Stimulated activated CD4-positive, alpha-beta T cell treated with anti-CD3 and anti-CD28 coated beads, TNF-alpha, amount 100 ng/mL, for 4 hours (primary cell): ENCODE measurements at regions not wholly inside any gene's neighbourhood (a gene's known extent, or its start where the extent isn't known, plus 50 kb on each side); places are given as distances from the start of the nearest gene placed in this dataset.
"Not testable (repeated sequence)": the region's sequence is repeated elsewhere in the genome, so short reads cannot be mapped to it uniquely, and the experiment has no call there.

ENCODE experiments used
- DNase-seq, 3 experiments: peaks; one replicate each; pipeline ENCODE4 v3.0.0-alpha.2; 2020; ENCODE audit warnings: low read depth in 3 of 3

- DNase-seq: no peak
Observed at GRCh38 chr11:82056450-82056849, 677.2 kb downstream of the FAM181B start.

- DNase-seq: no peak
Observed at GRCh38 chr11:82049199-82049598, 684.5 kb downstream of the FAM181B start.

DNA sequence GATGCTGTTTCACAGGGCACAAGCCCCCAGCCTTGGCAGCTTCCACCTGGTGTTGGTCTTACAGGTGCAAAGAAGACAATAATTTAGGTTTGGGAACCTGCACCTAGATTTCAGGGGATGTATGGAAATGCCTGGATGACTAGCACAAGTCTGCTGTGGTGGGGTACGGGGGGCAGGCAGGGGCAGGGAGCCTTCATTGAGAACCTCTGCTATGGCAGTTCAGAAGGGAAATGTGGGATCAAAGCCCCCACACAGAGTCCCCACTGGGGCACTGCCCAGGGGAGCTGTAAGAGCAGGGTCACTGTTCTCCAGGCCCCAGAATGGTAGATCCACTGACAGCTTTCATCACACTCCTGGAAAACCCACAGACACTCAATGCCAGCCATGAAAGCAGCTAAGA lies 686.5 kb downstream of the FAM181B start:
- no peak for DNase-seq

DNA sequence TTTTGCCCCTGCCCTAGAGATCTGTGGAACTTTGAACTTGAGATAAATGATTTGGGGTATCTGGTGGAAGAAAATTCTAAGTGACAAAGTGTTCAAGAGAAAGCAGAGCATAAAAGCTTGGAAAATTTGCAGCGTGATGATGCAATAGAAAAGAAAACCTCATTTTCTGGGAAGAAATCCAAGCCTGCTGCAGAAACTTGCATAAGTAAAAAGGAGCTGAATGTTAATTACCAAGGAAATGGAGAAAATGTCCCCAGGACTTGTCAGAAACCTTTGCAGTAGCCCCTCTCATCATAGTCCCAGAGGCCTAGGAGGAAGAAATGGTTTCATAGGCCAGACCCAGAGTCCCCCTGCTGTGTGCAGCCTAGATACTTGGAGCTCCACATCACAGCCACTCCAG lies 686.9 kb downstream of the FAM181B start:
- no peak for DNase-seq

DNA sequence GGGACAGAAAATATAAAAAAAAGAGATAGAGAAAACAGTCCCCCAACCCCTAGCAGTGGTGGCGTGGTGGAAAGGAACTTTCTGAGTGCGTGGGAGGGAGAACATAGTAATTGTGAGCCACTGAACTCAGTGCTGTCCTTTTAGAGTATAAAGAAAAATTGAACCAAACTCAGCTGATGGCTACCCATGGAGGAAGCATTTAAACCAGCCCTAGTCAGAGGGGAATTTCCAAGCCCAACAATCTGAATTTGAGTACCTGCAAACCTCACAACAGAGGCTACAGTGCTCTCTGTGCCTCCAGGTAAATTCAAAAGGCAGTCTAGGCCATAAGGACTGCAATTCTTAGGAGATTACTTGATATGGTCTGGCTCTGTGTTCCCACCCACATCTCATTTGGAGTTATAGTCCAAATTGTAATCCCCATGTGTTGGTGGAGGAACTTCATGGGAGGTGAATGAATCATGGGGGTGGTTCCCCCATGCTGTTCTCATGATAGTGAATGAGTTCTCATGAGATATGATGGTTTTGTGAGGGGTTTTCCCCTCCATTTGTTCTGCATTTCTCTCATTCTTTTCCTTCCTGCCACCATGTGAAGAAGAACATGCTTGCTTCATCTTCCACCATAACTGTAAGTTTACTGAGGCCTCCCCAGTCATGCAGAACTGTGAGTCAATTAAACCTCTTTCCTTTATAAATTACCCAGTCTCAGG lies 687.8 kb downstream of the FAM181B start:
- no peak for DNase-seq

GRCh38 chr11:82043316-82043715 lies 690.3 kb downstream of the FAM181B start:
- DNase-seq: no peak

GRCh38 chr11:82041764-82042163 lies 691.9 kb downstream of the FAM181B start:
- DNase-seq: no peak

DNA sequence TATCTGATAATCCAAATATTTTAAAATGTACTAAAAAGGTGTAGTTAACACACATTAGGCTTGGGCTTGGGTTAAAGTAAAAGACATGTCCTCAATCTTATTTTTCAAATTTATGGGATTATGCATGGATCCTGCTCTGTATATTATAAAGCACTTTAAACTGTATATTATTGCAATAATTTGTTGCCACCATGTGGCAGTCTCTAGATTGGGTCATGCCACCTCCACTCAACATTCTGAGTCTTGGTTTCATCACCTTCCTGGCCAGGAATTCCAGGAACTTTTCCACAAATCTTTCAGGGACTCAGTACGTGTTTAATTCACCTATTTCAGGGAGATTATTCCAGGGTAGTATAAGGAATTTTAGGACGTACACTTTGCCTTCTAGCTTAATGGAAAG lies 695.5 kb downstream of the FAM181B start:
- DNase-seq: no peak

GRCh38 chr11:82034527-82034926 lies 699.1 kb downstream of the FAM181B start:
- DNase-seq: no peak

DNA sequence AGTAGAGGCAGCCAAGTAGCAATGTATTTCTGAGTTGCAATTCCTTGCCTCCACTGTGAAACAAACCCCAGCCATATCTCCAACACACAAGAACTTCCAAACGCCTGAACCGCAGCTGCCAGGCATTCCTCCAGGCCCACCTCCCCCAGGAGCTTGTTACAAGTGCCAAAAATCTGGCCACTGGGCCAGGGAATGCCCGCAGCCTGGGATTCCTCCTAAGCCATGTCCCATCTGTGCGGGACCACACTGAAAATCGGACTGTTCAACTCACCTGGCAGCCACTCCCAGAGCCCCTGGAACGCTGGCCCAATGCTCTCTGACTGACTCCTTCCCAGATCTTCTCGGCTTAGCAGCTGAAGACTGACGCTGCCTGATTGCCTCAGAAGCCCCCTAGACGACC lies 706.3 kb downstream of the FAM181B start:
- DNase-seq: not testable (repeated sequence)

DNA sequence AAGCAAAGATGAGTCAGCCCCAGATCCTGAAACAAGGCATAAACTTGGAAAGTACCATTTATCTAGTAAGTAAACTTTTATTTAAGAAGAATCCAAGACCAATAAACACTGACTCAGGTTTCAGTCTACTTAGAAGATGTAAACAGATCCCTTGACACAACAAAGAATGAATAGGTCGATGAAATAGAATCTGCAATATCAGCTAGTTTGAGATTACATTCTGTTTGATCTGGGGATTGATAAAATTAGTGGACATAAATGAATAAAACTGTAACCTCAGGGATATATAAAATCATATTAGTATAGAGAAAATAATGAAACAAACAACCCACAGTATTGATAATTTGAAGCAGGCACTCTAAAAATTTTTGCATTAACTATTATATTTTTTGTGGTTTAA lies 708.9 kb downstream of the FAM181B start:
- DNase-seq: no peak

DNA sequence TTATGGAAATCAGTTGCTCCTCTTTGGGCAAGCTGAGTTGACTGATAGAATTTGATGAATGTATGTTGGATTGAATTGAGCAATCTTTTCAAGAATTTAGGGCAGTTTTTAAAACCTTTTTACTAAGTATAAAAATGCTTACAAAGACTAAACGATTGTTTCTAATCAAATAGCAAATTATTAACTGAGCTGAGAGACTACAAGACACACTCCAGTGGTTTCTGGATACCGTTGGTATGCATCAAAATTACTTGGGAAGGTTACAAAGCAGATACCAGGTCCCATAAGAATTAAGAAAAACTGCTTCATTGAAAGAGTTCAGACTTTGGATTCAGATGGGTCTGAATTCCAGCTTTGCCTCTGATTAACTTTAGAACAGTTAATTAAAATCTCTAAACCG lies 721.4 kb downstream of the FAM181B start:
- DNase-seq: no peak

DNA sequence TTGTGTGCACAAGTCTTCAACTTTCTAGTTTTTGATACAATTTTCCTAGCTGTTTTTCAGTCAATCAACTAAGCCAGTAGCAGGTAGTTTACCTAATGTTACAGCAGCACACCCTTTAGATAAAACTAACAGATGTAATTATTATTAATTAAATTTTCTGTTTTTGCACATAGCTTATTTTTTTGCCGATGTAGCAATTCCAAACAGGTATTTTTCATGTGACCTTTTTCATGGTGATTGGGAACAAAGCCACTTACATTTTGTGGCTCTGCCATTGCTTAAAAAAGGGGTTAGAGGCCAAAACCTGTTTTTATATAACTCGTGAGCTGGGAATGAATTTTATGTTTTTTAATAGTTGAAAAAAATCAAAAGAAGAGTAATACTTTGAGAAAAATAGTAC lies 724.5 kb downstream of the FAM181B start:
- DNase-seq: no peak

- DNase-seq: no peak
Observed at GRCh38 chr11:82007521-82007920, 726.1 kb downstream of the FAM181B start.

GRCh38 chr11:82004537-82005213 lies 729.0 kb downstream of the FAM181B start:
- DNase-seq: no peak

DNA sequence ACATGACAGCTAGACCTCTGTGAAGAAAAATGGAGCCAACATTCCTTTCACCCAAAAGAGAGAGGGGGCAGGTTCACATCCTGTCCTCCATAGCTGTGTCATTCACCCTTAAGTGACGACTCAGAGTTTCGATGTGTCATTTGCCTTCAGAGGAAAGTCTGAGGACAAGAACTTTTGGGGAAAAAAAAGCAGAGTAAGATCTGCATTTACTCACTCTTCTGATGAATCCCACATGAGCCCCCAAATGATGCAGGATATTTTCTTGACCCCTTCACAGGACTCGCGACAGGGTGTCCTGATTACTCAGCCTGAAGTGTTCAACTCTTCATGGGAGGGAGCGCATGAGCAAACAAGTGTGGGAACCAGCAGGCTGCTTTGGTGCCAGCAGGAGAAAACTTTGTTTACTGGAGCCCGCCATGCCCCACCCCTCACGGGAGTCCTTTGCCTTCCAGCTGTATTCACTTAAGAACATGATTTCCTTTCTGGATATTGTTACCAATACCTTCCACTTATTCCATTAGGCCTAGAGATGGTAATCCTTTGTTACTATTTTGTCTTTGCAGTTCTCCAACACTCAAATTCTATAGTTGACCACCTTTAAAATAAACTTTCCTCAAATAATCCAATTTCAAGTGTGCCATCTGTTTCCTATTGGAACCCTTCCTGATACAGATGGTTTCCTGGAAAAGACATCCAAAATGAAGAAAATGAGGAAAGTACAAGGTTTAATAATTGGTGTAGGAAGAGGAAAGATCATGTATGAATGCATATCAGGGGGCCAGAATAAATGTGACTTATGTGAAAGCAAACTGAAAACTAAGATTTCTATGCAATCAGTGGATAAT lies 729.8 kb downstream of the FAM181B start:
- DNase-seq: no peak

- no peak for DNase-seq
Observed at GRCh38 chr11:82003024-82003423, 730.6 kb downstream of the FAM181B start.

- DNase-seq: no peak
Observed at GRCh38 chr11:81995889-81996288, 737.8 kb downstream of the FAM181B start.

DNA sequence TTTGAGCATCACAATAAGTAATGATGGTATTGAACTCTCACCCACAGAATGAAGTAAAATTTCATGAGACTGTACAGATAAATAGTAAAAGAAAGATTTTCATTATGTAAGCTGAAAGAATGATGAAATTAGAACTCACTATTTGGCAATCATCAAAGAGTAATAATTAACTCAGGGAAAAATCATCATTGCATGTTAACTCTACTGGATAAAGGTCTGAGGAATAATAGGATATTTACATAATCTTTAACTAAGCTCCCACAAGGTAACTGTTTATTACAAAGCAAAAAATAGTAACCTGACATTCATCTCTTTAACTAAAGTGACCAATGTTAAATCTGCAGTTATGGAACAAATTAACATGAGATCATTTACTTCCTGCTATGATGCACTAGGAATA lies 739.9 kb downstream of the FAM181B start:
- DNase-seq: no peak

GRCh38 chr11:81990659-81991443 lies 742.8 kb downstream of the FAM181B start:
- no peak for DNase-seq

- DNase-seq: no peak
Observed at GRCh38 chr11:81989093-81989492, 744.6 kb downstream of the FAM181B start.
